CD4-positive, alpha-beta T cell treated with Interleukin-4 for 1 hour (primary cell): ENCODE measurements at regions not wholly inside any gene's neighbourhood (a gene's known extent, or its start where the extent isn't known, plus 50 kb on each side); places are given as distances from the start of the nearest gene placed in this dataset.
A peak's percentile ranks its signal among the peaks of the same experiment; 100 is the strongest.
"Not testable (repeated sequence)": the region's sequence is repeated elsewhere in the genome, so short reads cannot be mapped to it uniquely, and the experiment has no call there.

Experiments
- DNase-seq, 2 donors: peaks; one replicate each; pipeline ENCODE4 v3.0.0-alpha.2; 2020 to 2022

GRCh38 chr22:22697377-22698117 lies 53.1 kb downstream of the GGTLC2 start:
- no peak for DNase-seq

DNA sequence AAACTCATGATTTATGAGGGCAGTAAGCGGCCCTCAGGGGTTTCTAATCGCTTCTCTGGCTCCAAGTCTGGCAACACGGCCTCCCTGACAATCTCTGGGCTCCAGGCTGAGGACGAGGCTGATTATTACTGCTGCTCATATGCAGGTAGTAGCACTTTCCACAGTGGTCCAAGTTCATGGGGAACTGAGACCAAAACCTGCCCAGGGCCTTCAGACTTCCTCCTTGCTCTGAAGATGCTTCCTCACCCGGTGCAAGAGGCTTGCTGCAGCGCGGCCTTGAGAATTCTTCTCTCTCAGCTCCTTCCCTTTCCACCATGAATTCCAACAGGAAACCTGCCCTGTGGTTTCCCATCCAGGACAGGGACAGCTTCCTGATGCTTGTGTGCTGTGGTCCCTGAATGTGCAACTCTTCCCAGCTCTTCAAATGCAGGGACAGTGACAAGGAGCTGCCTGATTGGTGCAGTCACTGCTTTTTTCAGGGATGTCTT lies 53.9 kb downstream of the GGTLC2 start:
- DNase-seq = peak in 1 of 2 donors; percentile 26

DNA sequence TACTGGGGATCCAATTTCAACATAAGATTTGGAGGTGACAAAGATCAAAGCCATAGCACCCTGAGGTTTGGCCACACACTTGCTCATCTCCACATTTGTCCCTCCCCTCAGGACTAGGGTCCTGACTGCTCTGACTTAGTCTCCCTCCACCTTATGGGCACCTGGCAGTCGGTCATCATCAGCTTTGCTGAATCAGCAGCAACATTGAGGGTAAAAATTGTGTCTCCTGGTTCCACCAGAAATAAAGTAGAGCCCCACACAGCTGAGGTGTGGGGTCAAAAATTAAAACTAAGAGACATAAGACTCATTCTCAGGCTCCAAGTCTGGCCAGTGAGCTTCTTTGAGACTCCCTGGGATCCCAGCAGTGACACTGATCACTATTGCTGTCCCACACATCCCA lies 56.2 kb downstream of the GGTLC2 start:
- no peak for DNase-seq

DNA sequence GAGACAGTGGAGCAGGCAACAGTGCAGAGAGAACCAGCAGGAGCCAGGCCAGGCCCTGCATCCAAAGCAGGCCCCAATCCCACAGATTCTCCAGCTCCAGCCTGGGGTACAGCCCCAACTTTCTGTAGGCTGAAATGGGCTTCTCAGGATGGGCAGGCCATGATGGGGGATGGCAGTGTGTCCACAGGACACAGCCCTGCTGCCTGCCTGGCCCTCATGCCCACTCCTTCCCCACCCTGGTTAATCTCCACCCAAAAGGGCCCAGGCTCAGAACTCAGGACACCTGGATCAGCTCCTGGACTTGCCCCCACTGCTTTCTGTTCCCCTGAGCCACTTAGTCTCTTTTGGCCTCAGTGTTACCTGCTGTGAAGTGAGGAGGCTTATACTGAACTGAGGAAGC lies 57.1 kb downstream of the GGTLC2 start:
- not testable (repeated sequence) for DNase-seq

- no peak for DNase-seq
These were observed 58.1 kb downstream of the GGTLC2 start for GRCh38 chr22:22702237-22703202.

DNA sequence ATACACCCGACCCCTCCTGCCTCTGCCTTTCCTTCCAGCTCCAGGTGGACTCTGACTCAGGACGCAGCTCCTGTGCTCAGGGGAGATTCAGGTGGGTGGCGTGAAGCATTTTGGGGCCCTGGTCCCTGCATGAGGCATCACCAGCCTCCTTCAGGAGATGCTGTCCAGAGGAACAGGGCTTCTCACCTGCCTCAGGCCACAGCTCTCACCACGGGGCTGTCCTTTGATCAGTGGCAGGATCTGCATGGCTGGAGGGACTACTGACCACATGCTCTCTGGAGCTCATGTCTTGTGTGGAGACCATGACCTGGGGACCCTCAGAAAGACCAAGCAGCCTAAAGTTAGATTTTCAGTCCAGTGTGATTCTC lies 58.8 kb downstream of the GGTLC2 start:
- DNase-seq = no peak

DNA sequence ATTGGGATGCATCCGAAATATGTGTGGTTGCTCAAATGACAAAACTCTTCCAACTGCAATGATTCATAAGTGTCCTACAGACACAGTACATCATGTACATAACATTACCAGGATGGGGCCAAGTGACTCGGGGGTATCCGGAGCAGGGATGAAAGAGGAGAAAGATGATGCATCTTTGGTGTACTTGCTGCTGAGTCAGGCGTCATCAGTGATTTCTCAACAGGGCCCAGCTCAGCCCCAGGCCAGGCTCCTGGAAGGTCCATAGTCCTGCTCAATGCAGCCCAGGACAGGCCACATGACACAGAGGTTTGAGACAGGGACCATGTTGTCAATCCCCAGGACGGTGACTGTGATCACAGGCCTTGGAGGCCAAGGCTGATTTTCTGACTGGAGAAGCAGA lies 59.3 kb downstream of the GGTLC2 start:
- no peak for DNase-seq

- no peak for DNase-seq
These were observed 59.9 kb downstream of the GGTLC2 start for GRCh38 chr22:22704156-22704946.

DNA sequence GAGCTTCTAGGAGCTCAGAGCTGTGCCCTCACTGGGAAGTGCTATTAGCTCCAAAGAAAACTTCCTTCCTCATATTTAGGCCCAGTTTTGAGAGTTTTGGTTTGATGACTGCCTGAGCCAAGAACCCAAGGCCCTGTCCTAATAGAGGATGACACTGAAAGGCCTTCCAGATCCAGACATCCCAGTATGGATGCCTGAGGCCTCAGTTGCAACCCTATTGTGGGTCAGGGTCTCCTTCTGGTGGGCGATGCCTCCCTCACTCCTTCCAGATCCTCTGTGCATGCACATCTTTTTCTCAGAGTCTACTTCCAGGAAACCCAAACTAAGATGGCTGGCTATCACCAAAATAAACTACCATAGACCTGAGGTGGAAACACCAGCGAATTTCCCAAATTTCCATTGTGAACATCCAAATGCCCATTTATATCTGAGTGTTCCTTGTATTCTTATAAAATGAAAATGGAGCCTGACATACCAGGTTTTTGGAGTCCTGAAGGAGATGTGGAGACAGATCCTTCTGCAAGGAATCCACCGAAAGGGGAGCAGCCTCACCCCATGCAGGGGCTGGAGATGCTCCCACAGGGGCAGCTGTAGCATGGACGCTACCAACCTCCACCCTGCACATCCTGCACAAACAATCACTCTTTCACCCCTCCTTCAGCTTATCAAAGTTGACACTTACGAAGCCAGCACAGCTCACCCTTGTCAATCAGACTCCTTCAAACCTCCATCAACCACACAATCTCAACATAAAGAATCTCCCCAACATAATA lies 61.1 kb downstream of the GGTLC2 start:
- no peak for DNase-seq

DNA sequence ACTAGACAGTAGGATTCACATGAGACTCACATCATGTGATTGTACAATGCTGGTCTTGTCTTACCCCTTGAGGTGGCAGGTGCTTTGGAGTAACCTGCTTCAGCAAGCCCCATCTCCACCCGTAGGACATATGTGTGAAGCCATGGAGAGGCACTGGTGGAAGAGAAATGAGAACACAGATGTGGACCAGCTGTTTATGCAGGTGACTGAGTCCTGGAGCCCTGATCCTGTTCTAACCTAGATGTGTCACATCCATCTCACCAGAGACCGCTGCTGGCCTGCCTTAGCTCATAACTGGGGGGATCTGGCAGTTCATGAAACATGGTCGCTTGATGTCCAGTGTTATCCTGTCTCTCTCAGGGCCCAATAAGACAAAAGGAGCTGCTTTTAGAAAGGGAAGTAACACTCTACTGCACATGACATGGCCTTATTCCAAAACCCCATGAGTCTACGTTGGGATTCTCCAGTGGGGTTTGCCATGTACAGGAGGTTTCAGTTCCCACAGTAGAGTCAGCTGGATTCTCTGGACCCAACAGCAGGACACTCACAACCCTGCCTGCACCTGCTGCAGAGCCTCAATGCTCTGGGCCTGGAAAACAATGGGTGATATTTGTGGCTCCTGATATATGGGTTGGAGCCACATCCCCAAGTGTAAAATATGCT lies 62.0 kb downstream of the GGTLC2 start:
- no peak for DNase-seq

DNA sequence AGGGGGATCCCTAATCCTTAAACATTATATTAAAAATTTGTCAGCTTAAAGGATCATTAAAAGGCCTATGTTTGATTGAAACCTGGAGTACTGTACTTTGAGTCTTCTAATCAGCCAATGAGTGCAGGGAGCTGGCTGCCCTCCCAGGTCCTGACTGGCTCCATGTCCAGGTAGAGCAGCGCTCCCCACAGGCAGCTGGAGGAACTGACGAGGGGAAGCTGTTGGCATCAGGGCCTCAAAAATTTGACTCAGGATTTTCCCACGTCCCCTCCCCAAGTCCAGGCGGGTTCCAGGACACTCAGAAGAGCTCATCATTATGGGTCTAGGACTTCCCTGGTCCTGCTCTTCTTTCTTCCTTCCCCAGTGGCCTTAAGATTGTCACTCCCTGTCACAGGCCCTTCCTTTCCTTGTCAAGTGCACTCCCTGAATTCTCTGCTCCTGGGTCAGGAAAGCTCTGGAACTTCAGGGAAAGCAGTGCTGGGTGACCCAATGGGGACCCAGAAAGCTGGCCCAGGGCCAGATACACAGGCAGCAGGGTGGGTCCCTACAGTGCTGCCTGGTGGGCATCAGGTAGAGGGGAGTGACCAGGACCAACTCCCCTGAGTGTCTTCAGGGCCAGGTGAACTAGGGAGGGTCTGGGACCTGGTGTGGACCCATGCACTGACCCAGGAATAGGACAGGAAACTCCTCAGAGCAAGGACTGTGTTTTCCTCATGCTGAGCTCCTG lies 65.5 kb downstream of the GGTLC2 start:
- DNase-seq = no peak

DNA sequence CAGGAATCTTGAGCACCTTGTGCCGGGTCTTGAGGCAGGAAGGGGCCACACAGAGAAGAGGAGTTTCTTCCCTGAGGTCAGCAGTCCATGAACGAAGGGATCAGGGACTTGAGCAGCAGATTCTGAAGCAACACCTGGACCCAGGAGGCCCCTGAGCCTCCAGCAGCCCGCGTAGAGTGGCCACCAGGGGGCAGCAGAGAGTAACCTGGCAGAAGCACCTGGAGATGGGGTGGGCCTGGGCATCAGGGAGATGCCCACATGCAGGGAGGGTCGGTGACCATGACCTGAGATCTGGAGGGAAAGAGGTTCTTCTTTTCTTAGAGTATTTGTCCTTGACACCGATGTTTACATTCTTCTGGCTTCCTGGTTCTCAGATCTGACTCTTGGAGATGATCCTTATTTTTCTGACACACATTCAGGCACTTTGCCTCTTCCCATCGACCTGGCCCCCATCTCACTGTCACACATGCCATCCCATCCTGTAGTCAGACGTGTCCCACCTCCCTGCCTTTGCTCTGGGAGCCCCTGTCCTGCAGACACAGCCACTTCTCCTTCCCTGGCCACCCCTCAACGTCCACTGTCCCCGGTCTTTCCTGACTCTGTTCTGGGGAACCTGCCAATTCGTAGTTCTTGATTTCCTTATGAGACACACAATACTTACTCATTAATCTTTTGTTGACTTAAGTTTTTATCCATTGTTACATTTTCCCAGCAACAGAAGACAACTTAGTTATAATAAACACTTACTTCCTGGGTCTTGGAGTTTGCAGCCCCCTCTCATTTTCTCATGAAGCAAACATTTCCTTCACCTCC lies 66.5 kb downstream of the GGTLC2 start:
- peak; percentile 66 to 69 for DNase-seq

GRCh38 chr22:22711532-22711913 lies 67.1 kb downstream of the GGTLC2 start:
- DNase-seq = no peak

GRCh38 chr22:22712092-22712658 lies 67.8 kb downstream of the GGTLC2 start:
- DNase-seq = no peak

- DNase-seq = no peak
These were observed 68.4 kb downstream of the GGTLC2 start for GRCh38 chr22:22712666-22713365.

DNA sequence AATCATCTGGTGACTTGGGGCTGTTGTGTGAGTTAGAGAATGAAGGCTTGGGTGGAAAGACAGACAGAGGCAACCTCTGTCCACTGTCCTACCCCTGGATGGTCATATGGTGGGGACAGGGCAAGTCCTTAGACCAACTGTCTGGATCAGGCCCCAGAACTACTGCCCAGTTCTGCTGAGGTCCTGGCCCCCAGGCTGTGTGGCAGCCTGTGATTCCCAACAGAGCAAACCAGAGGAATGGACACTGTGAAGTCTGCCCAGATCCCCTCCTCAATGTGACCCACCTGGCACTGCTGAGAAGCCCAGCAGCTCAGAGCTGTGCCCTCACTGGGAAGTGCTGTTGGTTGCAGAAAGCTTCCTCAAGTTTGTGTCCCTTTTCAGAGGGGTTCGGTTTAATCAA lies 69.0 kb downstream of the GGTLC2 start:
- no peak for DNase-seq

GRCh38 chr22:22714600-22715335 lies 70.4 kb downstream of the GGTLC2 start:
- DNase-seq = no peak

DNA sequence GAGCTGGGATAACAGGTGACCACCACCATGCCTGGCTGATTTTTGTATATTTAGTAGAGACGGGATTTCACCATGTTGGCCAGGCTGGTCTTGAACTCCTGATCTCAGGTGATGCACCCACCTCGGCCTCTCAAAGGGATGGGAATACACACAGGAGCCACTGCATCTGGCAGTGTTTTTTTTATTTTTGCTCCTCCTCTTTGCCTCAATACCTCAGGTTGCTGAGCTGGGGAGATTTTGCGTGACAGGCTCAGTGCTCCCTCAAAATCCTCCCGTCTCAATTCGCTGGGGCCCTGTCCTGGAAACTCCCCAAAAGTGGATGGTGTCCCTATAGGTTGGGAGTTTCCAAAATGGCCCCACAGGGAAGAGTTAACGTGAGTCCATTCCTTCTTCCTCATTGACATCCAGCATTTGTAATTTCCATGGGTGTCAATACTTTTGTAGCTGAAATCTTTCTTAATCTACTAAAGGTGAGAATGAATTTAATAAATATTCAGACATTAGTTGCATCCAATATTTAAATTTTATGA lies 71.8 kb downstream of the GGTLC2 start:
- DNase-seq = no peak
